NCI-H146 (cell line): ENCODE measurements at regions not wholly inside any gene's neighbourhood (a gene's known extent, or its start where the extent isn't known, plus 50 kb on each side); places are given as distances from the start of the nearest gene placed in this dataset.
A peak's percentile ranks its signal among the peaks of the same experiment; 100 is the strongest.

ENCODE experiments used
- DNase-seq: peaks from one replicate; lab custom pipeline; 2025; lab: John Stamatoyannopoulos, UW

DNA sequence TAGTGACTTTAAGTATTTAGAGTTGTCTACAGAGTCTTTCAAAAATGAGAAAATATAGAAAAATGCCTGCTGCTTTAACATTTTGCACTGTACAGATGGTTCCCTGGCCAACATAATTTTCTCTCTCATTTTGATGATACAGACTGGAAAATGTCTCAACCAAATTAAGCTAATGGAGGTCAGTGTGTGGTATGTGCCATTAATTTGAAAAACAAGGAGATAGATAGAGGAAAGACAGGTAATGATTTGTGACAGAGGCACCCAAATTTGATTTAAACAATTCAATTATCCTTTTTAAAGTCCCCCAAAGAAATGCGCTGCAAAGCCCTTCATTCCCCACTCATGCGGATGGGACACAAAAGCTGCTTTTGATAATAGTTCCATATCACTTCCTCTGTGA is 140.0 kb downstream of the ASCL1 start:
- DNase-seq: no peak

DNA sequence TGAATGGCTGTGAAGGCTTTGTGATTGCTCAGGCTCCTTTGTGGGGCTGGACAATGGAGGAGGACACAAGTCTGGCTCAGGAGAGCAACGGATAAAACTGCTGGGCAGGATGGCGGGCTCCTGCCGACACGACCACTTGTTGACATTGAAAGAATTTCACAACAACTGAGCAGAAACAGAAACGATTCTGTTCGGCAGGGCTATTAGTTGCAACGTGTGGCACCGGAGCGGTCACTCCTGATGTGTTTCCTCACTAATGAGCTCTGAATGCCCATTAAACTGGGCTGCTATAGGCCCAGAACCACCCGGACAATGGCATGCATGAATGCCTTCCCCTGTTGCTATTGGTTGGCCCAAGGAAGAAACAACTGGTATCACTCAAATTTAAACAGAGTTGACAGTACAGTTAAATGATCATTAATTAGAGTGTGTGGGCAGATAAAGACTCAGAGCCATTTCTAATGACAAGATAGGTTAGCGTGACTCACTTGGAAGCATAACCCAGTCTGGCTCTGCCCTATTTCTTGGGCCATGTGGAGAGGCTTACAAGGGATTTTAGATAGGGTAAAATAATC is 142.9 kb downstream of the ASCL1 start:
- no peak for DNase-seq

DNA sequence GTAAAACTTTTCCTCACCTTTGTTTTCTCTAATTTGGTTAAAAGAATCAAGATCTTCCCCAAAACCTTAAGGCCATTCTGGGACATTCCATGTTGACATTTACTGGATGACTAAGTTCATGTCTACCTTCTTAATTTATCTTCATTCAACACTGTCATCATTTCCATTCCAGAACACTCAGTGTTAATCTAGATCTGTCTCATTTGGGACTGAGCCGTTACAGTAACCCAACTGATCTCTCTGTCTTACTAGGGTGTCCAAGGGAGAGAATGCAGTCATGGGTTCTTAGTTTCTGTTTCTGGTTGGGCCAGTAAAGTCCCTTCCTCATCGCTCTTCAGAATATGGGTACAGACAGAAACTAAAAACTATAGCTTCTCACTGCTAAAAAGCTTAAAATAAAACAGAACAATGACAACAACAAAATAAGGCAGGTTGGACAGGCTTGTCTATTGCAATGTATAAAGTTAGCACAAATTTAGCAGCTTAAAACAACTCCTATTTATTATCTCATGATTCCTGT is 144.8 kb downstream of the ASCL1 start:
- DNase-seq: no peak

DNA sequence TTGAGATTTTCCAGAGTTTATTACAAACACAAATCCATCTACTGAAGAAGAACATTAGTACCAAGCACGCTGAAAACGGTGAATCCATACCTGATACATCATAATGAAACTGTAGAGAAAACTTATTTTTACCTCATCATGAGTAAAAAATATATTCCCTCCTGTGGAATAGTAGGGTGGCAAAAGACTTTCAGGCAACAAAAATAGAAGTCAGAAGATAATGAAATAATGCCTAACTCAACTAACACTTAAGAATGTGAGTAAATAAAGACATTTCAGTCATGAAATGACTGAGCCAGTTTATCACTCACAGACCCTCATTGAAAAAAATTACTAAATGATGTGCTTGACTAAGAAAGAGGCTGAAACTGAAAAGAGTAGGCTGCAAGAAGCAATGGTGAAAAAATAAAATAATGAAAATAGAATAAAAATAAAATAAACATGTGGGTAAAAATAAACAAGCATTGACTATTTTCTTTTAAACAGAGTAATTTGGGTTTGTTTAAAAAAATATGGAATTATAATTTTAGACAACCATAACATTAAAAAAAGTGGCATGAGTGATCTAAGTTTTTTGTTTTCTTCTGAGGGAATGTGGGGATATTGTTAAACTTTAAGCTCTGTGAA is 148.6 kb downstream of the ASCL1 start:
- no peak for DNase-seq

DNA sequence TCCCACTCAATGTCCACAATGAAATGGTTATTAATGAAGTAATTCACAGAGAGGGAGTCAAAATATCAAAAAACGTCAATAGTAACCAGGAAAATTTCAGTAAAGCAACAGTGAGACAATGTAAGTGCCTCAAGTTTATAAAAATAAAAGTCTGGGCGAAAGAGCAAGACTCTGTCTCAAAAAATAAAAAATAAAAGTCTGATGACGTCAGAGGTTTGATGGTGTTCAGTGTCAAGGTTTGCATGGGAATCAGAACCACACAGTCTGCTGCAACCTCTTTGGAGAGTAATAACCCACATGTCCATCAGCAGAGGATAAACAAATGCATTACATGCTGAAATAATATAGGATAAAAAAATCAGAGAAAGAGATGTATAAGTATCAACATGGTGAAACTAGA is 152.4 kb downstream of the ASCL1 start:
- DNase-seq: no peak

DNA sequence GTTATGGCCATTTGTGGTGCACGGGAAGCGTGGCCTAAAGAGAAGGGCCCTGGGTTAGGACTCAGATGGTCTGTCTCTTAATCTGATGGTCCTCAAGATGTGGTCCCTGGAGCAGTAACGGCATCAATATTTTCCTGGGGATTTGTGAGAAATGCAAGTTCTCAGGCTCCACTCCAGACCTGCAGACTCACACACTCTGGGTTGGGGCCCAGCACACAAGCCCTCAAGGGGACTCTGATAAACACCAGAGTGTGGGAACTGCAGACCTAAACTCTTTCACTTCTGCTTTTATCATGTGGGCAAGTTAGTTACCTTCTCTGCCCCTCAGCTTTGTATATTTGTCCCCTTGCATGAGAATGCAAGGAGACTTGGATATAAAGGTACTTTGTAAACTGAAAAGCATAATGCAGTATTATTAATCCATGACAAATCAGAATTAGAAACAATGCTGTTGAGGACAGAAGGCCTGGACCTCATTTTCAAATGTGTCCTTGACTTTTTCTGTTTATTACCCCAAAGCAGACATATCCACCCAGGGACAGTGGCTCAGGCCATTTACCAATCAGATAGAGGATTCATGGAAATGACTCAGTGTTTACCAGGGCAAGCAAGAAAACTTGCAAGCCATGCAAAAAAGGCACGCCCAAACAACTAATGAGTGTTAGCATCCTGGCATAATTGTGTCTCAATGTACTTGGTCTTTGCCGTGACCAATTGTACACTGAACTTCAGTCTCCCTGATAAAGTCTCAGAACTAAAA is 157.0 kb downstream of the ASCL1 start:
- DNase-seq: no peak

DNA sequence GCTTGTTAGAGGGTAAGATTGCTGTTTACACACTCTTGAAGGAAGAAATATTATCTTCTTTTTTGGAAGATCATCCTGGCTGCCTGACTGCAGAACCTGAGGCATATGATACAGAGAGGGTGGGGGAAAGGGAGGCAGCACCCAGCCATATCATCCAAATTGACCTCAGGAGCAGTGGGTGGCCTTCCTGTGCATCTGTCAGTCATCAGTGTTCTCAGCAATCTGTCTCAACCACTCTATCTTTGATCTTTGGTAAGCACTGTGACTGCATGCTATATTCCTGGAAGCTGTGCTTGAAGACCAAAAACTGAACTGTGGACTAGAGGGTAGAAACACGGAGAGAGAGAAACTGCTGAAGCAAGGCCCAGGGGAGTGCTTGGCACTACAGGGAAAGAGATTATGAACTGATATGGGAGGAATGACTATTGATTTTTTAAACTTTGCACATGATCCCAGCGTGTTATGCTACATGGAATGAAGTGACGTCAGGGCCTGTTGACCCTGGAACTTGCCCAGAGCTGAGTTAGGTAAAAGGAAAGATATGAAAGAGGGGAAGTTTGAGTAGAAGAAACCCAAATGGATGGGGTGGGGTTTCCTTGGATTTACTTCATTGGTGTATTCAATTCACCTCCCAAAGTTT is 171.5 kb downstream of the ASCL1 start:
- DNase-seq: peak; percentile 38

DNA sequence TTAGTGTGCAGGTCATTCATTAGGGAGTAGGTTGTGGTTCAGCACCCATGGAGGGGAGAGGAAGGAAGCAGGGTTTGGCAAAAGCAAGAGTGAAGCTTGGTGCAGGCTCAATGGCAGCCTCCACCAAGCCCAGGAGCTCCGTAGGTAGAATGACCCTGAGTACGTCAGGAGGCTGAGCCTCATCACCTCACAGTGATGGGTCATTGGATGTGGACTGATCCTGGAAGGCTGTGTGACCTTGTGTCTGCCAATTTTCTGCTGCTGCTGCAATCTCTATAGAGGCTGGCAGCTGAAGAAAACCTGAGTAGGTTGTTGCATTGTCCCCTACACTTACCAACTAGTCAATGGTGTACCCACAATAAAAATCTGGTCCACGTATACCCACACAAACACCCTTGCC is 173.1 kb downstream of the ASCL1 start:
- no peak for DNase-seq

DNA sequence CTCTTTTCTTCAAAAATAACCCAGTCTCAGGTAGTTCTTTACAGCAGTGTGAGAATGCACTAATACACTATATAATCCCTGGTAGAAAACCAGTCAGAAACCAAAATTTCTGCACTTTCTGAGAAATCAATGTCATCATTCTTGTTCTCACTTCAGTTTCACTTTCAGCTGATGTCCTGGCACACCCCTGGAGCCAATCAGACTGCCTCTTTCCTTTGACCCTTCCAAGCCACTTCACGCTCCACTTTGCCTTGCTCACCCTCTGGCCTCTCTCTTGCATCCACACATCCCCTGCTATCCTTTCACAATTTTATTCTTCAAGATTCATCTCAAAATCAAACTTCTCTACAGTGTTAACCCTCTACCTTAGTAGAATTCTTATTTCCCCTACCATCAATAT is 181.1 kb downstream of the ASCL1 start:
- DNase-seq: no peak

DNA sequence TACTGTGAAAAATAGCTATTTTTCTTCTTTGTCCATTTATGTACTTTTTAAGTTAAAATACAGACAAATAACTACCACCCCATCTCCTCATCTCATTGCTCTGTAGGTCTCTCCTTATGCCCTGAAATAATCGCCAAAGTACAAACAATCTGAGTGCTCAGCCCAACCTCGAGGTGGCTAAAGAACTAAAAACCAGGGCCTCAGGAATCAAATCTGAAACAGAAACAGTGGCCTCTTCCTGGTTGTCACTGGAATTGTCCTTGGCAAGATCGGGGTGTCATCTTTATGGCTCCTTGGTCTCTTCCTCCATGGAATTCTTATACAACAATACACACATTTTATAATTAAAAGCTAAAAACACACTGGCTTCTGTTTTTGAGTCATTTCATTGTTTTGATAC is 182.4 kb downstream of the ASCL1 start:
- DNase-seq: no peak

DNA sequence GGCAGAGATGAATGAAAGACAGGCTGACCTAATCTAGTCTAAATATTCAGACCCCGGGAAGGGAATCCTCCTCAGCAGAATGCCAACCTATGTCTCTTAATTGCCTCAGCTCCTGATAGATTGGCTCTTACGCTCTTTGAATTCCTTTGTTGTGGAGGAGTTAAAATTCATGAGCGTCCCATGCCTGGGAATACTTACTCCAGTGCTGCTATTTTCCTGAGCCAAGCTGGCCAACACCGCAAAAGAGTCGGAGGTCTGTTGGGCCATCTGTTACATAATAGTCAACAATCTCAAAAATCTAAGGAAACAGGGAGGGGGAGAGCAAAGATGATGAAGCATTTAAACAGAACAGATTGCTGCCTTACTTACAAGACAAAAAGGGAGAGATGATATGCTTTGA is 182.8 kb downstream of the ASCL1 start:
- no peak for DNase-seq

DNA sequence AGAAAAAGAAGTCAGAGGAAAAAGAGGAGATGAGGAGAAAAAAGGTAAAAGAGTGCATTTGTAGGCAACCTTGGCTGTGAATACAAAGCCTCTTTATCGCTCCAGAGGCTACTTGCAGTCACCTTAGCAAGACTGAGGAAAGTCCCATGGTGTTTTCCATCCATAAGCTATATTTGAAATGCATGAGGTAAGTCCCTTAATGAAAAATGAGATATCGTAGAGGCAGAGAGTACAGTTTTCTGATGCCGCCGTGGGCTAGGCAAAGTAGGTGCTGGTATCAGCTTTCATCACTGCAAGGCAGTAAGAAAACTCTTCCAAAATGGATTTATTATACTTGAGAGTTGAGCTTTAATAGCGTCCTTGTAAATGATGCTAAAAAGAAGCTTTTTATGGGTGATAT is 186.8 kb downstream of the ASCL1 start:
- DNase-seq: no peak

DNA sequence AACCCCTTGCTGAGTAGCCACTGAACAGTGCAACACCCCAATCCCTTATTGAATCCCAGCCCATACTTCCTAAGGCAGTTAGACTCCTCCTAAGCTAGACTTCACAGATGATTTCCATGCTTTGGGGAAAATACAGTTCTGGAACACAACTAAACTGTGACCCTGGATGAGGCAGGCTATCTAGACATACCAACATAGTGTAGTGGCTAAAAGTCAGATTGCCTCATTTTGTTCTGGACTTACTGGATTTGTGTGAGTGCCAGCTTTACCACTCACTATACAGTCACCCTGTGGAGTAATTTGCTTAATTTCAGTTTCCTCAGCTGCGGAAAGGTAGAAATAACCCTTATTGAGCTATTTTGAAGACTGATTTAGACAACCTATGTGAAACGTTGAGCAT is 203.1 kb downstream of the ASCL1 start:
- no peak for DNase-seq

DNA sequence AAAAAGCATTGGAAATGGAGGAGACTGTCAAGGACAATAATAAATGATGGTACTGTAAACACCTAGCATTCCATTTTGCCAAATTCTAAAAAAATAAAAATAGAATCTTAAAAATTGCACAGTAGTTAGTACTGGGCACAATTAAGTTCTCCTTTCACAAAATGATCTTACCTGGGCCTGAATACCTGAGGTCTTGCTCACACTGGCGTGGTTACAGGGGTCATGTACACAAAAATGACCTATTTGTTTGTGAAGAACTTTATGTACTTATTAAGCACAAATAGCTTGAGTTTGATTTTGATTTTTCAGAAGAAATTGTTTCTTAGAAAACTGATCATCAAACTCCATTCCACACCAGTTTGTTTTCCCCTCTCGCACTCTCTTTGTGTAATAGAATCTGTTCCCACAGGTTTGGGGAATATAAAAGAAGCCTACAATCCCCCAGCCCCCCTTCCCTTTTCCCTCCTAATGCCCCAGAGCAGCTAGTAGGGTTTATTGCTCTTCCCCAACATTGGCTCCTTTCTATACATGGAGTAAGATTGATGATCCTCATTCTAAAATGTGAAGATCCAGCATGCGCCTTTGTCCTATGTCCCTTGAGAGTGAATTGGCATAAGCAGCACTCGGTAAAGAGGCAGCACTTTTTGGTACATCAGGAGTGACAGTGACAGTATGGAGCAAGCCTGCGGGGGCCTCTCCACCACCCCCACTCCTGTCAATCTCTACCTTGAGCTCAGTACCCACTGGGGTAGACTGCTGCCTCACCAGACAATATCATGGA is 204.3 kb downstream of the ASCL1 start:
- DNase-seq: no peak

DNA sequence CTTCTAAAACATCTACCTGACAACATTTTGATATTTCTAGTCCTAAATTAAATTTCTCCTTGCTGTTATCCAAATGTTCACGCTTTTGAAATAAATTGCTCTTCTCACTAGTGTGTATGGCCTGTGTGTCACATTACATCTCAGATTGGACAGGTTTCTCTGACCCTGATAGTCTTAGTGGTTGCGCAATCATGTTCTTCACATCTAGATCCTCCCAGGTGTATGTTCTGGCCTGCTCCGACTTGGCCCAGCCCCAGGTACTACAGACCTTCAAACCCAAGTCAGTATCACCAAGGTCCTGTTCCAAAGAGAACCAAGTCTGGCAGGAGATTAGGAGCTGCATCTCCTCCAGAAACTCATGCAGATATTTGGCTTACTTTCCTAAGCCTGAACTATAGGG is 209.5 kb downstream of the ASCL1 start:
- DNase-seq: no peak

DNA sequence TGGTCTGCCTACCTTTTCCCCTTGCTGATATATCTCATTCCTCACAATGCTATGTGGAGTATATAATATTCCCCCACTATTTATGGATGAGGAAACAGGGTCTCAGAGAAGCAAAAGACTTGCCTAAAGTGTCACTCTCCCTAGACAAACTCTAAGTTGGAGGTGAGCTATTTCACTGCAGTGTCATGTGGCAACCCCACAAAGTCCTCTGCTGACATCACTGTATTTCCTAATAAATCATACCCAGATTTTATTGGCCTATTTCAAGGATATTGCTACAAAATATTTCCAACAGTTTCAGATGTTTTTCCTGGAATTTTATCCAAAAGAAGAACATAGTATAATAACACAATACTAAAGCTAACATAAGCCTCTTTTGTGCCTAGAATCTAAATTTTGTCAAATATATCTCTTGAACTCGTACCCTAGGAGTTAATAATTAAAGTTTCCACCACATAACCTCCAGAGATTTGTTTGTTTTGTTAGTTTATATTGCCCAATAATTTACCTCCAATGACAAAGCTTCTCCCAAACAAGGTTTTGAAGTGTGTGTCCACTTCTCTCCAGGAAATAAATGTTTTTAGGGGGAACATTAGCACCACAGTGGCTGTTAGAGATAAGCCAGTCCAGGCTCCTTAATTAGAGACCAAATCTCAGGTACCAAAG is 215.1 kb downstream of the ASCL1 start:
- DNase-seq: no peak

DNA sequence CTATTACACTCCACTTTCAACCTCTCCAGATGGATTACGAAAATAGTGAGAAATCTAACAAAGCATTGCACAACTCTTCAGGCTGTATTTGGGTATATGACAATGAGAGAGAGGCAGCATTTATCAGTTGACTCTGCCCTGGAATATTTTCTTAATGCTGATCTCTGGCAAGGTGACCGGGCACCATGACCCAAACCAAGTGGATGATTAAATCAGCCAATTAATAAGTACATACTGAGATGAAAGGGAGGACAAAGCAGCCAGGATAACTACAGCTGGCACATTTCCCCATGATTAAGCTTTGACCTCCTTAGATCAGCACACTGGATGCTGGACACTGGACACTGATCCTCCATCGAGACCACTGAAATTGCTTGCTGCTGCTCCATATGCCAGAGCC is 218.2 kb downstream of the ASCL1 start:
- DNase-seq: no peak

DNA sequence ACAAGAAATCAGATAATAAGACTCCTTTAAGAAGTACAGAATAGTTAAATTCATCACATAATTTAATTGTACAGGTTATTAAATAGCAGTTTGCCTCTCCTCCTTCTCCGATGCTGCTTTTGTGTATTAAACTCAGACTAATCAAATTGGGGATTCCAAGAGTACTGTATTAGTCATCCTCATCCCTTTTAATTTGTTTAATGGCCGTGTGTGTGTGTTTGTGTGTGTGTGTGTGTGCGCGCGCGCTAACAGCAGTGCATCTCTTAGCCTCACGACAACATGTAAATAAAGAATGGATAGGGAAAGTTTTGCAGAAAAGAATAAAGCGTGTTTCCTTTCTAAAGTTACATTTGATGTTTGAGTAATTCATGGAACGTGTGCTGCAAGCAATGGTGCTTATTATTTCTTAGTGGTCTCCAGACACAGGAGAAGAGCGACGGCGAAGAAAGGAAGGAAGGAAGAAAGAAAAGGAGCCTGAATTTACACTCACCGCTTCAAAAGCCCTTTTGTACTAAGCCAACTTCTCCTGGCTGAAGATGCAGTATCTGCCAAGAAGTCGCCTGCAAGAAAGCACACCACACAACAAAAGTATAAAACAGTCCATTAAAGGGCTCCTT is 220.3 kb downstream of the ASCL1 start:
- no peak for DNase-seq

DNA sequence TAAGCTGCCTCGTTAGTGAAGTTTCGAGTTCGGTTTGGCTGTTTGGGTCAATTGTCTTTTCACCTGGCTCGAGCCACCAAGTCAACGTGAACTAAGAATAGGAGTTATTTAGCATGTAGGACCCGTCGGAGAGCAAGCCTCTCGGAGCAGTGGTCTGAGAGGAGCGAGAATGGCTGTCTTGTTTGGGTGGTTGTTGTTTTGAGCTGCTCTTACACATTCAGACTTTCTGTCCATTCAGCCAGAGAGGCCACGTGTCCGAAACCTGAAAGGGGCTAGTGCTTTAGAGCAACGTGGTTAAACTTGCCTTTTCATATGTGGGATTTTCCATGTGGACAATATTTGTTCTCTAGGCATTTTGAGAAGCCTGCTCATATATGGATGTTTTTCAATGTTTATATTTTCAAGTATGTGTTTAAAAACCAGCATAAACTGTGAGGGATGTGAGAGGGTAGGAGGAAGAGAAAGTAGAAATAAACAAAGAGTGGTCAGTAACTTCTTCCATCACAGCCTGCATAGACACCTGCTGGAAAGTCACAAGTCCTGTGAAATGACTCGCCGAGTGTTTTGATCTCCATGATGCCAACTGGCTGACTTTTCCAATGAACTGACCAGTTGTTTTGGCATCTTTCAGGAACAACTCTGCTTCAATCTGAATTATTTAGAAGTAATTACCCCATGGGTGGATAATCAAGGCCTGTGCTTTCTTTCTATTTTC is 221.0 kb downstream of the ASCL1 start:
- no peak for DNase-seq

DNA sequence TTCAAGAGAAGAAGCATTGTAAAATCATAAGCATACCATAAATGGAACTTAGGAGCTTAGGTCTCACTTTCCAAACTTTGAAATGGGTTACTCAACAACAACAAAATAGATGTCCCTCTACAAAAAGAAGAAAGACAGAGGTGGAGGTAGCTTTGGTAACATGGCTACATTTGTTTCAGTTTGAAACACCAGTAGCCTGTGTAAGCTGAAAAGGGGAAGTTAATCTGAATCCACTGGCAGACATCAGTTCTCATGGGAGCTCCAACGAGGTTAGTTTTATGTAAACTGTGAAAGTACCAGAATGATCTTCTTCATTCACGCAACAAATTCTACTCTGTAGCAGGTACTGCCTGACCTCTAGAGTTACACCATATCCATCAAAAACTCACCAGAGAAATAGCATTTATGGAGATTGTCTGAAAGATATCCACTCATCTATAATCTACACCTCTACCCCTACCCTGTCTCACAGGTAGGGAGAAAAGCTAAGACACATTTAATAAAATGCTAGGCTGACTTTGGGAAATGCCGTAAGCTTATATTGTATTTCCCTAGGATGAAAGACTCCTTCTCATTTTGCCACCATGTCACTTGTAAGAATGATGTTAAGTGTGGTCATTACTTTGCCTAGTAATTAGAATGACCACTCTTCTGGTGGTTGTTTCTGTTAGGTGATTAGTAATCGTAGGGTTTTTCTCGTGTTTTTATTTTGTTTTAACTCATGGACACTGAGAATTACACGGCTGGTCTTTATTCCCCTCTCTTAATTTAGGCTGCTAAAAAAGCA is 224.1 kb downstream of the ASCL1 start:
- no peak for DNase-seq
